ENCODE measurements at regions not wholly inside any gene's neighbourhood (a gene's known extent, or its start where the extent isn't known, plus 50 kb on each side); places are given as distances from the start of the nearest gene placed in this dataset.

GRCh38 chr4:100582146-100582545 lies 64.3 kb upstream of the EMCN start (continued):
- no peak for TF ChIP-seq TEAD4 (IDR thresholded peaks at IDR 0.05; ENCODE audit: borderline replicate concordance, insufficient read depth)

- Histone ChIP-seq H3F3A (replicated peaks; ENCODE audit: insufficient read depth) (peaks cover 3% of the 10 kb centered on the region), H3K4me2 (no peak overlapping the region), H3K27me3 (ENCODE audit: insufficient read depth) (no peaks in the 10 kb centered on the region), H3K9me3 (no peaks in the 10 kb centered on the region), H3K4me1 (ENCODE audit: control insufficient read depth in 1 of 2, insufficient read depth in 2 of 2, low read depth in 1 of 2, low read length in 1 of 2) (no peaks in the 10 kb centered on the region), H4K20me1 (ENCODE audit: insufficient read depth) (no peaks in the 10 kb centered on the region), H3K4me3 (ENCODE audit: low read depth in 2 of 2, low read length in 1 of 2) (no peak overlapping the region), H3K36me3 (replicated peaks in 1 of 2; ENCODE audit: control insufficient read depth in 1 of 2, insufficient read depth in 2 of 2, low read length in 1 of 2) (no peaks in the 10 kb centered on the region), H3K27ac (ENCODE audit: low read depth in 2 of 2, low read length in 1 of 2) (no peak overlapping the region), H3K79me2 (ENCODE audit: insufficient read depth) (no peaks in the 10 kb centered on the region), H3K9ac (no peak overlapping the region), H2AFZ (ENCODE audit: low read depth) (peak overlapping the region; percentile 62; the same call in 1 of the 2 replicates), H3K9me2 (no peaks in the 10 kb centered on the region)
- TF ChIP-seq USF1 (IDR thresholded peaks at IDR 0.05; ENCODE audit: borderline replicate concordance, low read depth) (no peak), IRF3 (IDR thresholded peaks at IDR 0.05; ENCODE audit: low read depth, low read length) (no peak), TCF12 (IDR thresholded peaks at IDR 0.05) (0 out of 2 replicates have a peak, but pooled peaks have one; percentile 11), MEF2A (IDR thresholded peaks at IDR 0.05; ENCODE audit: borderline replicate concordance, low read depth) (no peak), FOSL2 (IDR thresholded peaks at IDR 0.05; ENCODE audit: borderline replicate concordance, low read depth) (peak; percentile 25; the same call in 1 of the 2 replicates)
- CTCF ChIA-PET: no interaction called here
- DNase-seq: no peak
- POLR2A ChIA-PET: no interaction called here
- 65% methylated on average over 2 of the region's 2 CpGs for WGBS (ENCODE audit: low lambda C conversion rate)
Observed at GRCh38 chr4:100581337-100581736, 63.5 kb upstream of the EMCN start.

- no peaks in the 10 kb centered on the region for H3K4me1 ChIP-seq (ENCODE audit: control insufficient read depth in 1 of 2, insufficient read depth in 2 of 2, low read depth in 1 of 2, low read length in 1 of 2)
- H3K9me3 ChIP-seq: no peaks in the 10 kb centered on the region
- no peak overlapping the region for H3K9ac ChIP-seq
- no peak for TF ChIP-seq PBX3 (IDR thresholded peaks at IDR 0.05)
- no peak for DNase-seq
- no peak overlapping the region for H3K27ac ChIP-seq (ENCODE audit: low read depth in 2 of 2, low read length in 1 of 2)
- no peaks in the 10 kb centered on the region for H3K36me3 ChIP-seq (replicated peaks in 1 of 2; ENCODE audit: control insufficient read depth in 1 of 2, insufficient read depth in 2 of 2, low read length in 1 of 2)
- H2AFZ ChIP-seq (ENCODE audit: low read depth): no peak overlapping the region
- H4K20me1 ChIP-seq (ENCODE audit: insufficient read depth): no peaks in the 10 kb centered on the region
- ChIA-PET POLR2A (no interaction called here), CTCF (no interaction called here)
- H3K79me2 ChIP-seq (ENCODE audit: insufficient read depth): no peaks in the 10 kb centered on the region
- no peaks in the 10 kb centered on the region for H3K9me2 ChIP-seq
- no peak overlapping the region for H3K4me2 ChIP-seq
- H3F3A ChIP-seq (replicated peaks; ENCODE audit: insufficient read depth): no peaks in the 10 kb centered on the region
- 77% methylated on average over 3 of the region's 3 CpGs for WGBS (ENCODE audit: low lambda C conversion rate)
- no peak overlapping the region for H3K4me3 ChIP-seq (ENCODE audit: low read depth in 2 of 2, low read length in 1 of 2)
- no peaks in the 10 kb centered on the region for H3K27me3 ChIP-seq (ENCODE audit: insufficient read depth)
Observed at GRCh38 chr4:100576570-100576969, 58.7 kb upstream of the EMCN start.

GRCh38 chr4:100574607-100575006 lies 56.8 kb upstream of the EMCN start:
- 88% methylated on average over 2 of the region's 2 CpGs for WGBS (ENCODE audit: low lambda C conversion rate)
- no peaks in the 10 kb centered on the region for H4K20me1 ChIP-seq (ENCODE audit: insufficient read depth)
- TF ChIP-seq REST (IDR thresholded peaks at IDR 0.05; ENCODE audit: low read depth, low read length) (no peak), CTCF (IDR thresholded peaks at IDR 0.05) (no peak), GATA2 (CRISPR knock-in tag; IDR thresholded peaks at IDR 0.05) (no peak), YY1 (IDR thresholded peaks at IDR 0.05; ENCODE audit: low read depth) (no peak), RAD21 (IDR thresholded peaks at IDR 0.05; ENCODE audit: low read length) (no peak)

More at GRCh38 chr4:100574607-100575006, 56.8 kb upstream of the EMCN start:
- Histone ChIP-seq H3K4me1 (ENCODE audit: control insufficient read depth in 1 of 2, insufficient read depth in 2 of 2, low read depth in 1 of 2, low read length in 1 of 2) (no peaks in the 10 kb centered on the region), H3K9me2 (no peaks in the 10 kb centered on the region), H2AFZ (ENCODE audit: low read depth) (no peak overlapping the region), H3K79me2 (ENCODE audit: insufficient read depth) (no peaks in the 10 kb centered on the region), H3K9ac (no peak overlapping the region), H3K4me3 (ENCODE audit: low read depth in 2 of 2, low read length in 1 of 2) (no peak overlapping the region), H3K4me2 (no peak overlapping the region), H3K9me3 (no peaks in the 10 kb centered on the region), H3K27me3 (ENCODE audit: insufficient read depth) (no peaks in the 10 kb centered on the region), H3K27ac (ENCODE audit: low read depth in 2 of 2, low read length in 1 of 2) (no peak overlapping the region), H3K36me3 (replicated peaks in 1 of 2; ENCODE audit: control insufficient read depth in 1 of 2, insufficient read depth in 2 of 2, low read length in 1 of 2) (no peaks in the 10 kb centered on the region), H3F3A (replicated peaks; ENCODE audit: insufficient read depth) (no peaks in the 10 kb centered on the region)
- CTCF ChIA-PET: no interaction called here
- no peak for DNase-seq
- POLR2A ChIA-PET: no interaction called here

Data from SK-N-SH (cell line).